ENCODE measurements at regions not wholly inside any gene's neighbourhood (a gene's known extent, or its start where the extent isn't known, plus 50 kb on each side); places are given as distances from the start of the nearest gene placed in this dataset.

DNA sequence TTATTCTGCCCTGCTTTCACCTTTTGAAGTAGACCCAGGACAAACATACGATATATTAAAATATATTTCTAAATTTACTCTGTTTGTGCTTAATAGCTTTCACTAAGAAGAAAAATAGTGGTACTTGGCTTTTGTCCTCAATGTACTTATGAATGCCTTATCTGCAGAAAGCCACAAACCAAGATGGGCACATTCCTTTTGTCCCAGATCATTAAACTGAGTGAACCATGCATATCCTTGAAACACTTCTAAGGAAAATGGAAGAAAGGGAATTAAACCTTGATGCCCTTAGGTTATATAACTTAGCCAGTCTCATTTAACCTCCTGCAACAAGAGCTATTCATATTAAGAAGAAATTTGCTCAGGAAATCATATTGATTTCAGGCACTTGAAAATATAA, 553.8 kb upstream of the CDH9 start:
- FAIRE-seq (peak; percentile 46), DNase-seq (ENCODE audit: insufficient read length, low spot score) (peak; percentile 41)

DNA sequence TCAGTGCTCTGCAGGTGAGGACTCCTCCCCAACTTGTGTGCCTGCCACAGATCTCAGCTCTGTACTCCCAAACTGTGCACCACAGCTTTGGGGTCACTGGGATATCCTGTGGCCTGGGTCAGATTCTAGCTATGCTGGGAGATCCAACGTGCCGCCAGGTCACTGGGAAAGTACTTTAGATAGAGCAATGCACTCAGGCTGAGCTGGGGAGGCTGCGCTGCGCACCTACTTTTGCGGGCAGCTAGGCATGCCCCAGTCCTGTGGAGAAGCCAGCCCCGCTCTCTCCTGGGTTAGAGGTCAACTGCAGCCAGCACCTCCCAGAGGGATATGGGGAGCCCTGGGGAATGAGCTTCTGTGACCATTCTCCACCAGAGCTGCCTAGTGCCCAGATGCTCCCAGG, 552.1 kb upstream of the CDH9 start:
- no peak for FAIRE-seq
- DNase-seq (ENCODE audit: insufficient read length, low spot score), result no peak

DNA sequence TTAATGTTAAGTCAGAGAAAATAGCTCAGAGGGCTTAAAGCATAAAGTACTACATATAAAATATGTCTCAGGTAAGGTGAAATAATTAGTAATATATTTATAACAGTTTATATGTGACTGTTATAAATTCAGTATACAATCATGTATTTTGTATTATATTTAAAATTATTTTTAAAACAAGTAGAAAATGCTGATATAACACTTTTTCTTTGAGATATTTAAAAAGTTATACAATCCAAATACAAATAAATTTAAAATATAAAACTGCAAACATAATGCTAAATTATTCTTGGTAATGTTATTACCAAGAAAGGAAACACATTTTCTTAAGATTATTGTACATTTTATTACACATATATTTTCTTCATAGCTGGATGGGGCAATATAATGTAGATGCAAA, 539.9 kb upstream of the CDH9 start:
- FAIRE-seq (no peak), DNase-seq (ENCODE audit: insufficient read length, low spot score) (no peak)

DNA sequence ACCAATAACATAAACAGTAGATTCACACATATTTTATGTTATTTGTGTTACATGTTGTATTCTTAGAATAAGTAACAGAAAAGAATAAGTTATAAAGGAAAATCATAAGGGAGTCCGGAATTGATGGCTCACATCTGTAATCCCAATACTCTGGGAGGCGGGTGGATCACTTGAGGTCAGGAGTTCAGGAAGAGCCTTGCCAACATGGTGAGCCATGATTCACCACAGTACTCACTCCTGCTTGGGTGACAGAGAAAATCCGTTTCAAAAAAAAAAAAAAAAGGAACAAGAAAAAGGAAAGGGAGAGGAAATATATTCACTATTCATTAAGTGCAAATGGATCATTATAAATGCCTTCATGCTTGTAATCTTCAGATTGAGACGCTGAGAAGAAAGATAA, 533.3 kb upstream of the CDH9 start:
- FAIRE-seq (no peak), DNase-seq (ENCODE audit: insufficient read length, low spot score) (no peak)

DNA sequence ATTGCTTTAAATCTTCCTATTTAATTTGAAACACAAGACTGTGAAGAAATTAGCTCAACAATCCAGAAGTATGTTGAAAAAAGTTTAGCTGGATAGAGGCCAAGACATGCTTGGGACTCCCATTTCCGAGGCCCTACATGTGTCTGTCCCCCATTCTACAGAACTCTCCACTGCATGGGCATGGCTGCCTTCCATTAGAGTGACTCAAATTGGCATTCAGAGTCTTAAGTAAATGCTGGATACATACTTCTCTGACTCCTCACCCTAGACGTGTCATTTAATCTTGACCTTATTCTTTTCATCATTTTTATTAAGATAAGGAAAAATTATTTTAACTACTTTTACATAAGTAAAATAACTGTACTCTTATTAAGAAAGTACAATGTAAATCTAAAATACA, 530.4 kb upstream of the CDH9 start:
- DNase-seq (ENCODE audit: insufficient read length, low spot score) (no peak), FAIRE-seq (no peak)

DNA sequence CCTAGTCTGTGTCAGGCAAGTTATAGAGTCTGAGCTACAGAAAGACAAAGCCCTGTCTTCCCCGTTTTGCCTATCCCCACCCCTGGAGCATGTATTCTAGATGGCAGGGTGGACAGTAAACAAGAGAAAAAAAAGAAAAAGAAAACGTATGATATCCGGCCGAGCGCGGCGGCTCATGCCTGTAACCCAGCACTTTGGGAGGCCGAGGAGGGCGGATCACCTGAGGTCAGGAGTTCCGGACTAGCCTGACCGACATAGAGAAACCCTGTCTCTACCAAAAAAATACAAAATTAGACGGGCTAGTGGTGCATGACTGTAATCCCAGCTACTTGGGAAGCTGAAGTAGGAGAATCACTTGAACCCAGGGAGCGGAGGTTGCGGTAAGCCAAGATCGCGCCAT, 523.0 kb upstream of the CDH9 start:
- FAIRE-seq, result no peak
- DNase-seq (ENCODE audit: insufficient read length, low spot score), result no peak

DNA sequence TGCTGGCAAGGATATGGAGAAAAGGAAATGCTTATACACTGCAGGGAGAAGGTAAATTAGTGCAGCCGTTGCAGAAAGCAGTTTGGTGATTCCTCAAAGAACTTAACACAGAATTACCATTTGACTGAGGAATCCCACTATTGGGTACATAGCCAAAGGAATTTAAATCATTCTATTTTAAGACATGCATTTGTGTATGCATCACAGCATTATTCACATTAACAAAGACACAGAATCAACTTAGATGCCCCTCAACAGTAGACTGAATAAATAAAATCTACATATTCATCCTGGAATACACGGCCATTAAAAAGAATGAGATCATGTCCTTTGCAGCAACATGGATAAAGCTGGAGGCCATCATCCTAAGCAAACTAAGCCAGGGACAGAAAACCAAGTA, 510.1 kb upstream of the CDH9 start:
- DNase-seq (ENCODE audit: insufficient read length, low spot score) (no peak), FAIRE-seq (peak; percentile 48)

DNA sequence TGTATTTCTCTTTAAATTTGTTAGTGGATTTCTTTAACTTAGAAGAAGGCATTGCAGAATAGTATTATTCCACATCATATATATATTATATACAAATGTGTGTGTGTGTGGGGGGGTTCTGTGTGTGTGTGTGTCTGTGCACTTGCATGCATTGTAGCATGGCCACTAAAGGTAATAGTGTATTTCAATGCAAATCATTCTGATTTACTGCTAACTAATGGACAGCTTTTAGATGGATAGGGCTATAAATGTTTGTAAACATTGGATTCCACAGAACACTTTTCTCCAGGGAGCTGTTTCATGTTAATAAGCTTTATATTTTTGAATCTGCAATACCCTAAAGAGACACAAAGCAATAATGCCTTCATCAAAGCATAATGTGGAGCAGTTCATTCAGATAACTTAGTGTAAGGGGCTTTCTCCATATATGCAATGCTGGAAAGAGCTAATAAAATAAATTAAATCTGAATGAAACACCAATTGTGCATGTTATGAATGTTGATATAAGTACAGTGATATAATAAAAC, 496.7 kb upstream of the CDH9 start:
- DNase-seq (ENCODE audit: insufficient read length, low spot score) (no peak), FAIRE-seq (no peak)

DNA sequence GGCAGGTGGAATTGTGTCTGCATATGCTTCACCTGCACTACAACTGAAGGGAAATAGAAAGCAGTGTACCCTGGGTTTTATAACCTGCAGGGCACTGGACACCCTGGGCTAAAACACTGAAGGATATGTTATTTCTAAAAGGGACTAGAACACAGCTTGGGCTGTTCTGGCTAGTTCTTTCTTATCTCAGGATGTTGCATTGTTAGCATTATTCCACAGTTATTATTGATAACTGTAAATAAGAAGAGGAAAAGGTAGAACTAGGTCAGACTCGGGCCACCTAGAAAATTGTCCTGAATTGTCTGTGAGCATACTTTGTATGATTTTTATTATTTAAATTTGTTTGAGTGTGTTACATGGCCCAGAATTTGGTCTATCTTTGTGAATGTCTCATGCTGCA, 493.9 kb upstream of the CDH9 start:
- FAIRE-seq (no peak), DNase-seq (ENCODE audit: insufficient read length, low spot score) (no peak)

DNA sequence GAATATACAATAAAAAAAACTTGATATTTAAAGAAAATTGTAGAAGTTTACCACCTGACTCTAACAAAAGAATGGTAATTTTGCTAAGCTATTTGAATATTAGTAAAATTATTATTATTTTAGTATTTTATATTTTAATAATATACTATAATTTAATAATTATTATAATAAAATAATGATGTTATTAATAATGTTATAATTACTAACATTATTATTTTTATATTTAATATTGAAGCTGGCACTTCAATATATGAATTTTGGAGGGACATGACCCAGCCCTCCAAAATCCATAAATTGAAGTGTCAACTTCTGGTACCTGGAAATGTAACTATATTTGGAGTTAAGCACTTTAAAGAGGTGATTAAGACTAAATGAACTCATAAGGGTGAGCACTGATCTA, 486.1 kb upstream of the CDH9 start:
- no peak for FAIRE-seq
- DNase-seq (ENCODE audit: insufficient read length, low spot score), result no peak

DNA sequence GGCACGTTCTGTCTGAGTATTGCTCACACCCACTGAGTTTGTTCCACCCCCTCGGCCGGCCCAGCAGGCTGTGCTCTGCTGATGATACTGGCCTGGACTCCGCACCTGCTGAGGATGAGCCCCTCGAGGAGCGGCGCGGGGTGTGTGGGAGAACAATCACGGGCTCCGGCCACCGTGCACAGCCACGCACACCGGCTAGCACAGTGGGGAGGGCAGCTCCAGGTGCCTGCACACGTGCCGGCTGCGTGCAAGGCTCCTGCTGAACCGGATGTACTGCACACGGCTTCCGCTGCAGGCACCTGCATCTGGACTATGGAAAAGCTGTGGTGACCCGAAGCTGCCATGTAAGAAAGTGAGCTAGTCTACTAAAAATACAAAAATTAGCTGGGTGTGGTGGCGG, 485.2 kb upstream of the CDH9 start:
- DNase-seq (ENCODE audit: insufficient read length, low spot score) (no peak), FAIRE-seq (peak; percentile 72)

DNA sequence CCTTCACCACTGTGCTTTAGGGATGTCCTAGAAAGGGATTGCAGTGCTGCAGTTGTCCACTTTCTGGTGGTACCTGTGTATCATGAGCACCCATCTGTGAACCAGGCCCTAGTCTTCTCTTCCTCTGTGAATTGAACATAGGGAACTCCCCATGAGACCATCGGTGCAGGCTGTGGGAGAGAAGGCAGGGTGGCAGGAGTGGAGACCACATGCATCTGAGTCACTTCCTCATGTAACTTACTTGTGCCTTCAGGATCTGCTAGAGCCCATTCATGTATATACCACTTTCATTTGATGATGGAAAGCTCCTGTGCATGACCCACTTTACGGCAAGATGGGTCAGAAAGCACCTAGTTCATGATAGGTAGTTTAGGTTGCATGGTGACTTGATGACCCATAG, 478.1 kb upstream of the CDH9 start:
- no peak for DNase-seq (ENCODE audit: insufficient read length, low spot score)
- no peak for FAIRE-seq

DNA sequence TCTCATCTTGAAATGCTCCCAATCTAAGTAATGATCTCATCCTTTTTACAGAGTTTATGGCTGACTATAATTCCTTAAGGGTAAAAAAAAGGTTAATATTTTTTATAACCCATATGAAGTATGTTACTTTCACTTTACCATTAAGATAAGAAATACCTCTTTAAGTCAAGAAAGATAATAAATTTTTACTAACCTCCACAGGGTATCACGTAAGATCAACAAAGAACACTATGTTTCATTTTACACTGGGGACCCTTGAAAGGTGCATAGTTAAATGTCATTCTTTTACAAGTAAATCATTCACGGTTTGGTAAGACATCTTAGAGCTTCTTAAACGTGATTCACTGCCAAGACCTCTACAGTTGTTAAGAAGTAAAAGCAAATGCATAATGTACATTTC, 472.7 kb upstream of the CDH9 start:
- DNase-seq (ENCODE audit: insufficient read length, low spot score) (peak; percentile 31), FAIRE-seq (no peak)

DNA sequence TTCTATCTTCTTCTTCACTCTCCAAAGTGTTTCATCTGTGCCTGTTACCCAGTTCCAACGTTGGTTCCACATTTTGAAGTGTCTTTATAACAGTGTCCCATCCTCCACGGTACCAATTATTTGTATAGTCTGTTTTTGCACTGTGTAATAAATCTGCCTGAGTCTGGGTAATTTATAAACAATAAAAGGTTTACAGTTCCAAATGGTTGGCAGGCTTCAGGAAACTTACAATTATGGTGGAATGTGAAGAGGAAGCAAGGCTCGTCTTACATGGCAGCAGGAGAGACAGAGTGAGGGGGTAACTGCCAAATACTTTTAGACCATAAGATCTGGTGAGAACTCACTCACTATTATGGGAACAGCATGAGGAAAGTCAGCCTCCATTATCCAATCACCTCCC, 465.4 kb upstream of the CDH9 start:
- FAIRE-seq (peak; percentile 67), DNase-seq (ENCODE audit: insufficient read length, low spot score) (no peak)

DNA sequence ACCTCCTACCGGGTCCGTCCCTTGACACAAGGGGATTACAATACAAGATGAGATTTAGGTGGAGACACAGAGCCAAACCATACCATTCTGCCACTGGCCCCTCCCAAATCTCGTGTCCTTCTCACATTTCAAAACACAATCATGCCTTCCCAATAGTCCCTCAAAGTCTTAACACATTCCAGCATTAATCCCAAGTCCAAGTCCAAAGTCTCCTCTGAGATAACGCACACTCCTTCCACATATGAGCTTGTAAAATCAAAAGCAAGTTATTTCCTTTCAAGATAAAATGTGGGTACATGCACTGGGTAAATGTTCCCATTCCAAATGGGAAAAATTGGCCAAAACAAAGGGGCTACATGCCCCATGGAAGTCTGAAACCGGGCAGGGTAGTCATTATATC, 463.9 kb upstream of the CDH9 start:
- FAIRE-seq (peak; percentile 71), DNase-seq (ENCODE audit: insufficient read length, low spot score) (no peak)

DNA sequence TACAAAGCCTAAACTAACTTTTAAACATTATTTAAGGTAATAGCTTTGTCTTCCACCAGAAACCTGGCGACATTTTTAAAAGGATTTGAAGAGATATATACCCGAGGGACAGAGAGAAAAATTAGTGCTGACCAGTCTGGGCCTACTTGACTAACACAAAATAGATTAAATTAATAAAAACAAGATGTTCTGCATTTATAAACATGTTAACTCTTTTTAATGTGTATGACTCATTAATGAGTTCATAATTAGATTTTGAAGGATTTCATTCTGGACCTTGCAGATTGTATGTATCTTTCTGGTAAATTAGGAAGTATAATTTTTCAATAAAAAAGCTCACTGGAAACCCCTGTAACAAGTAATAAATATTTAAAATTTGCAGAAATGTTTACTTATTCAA, 459.1 kb upstream of the CDH9 start:
- FAIRE-seq, result no peak
- no peak for DNase-seq (ENCODE audit: insufficient read length, low spot score)

DNA sequence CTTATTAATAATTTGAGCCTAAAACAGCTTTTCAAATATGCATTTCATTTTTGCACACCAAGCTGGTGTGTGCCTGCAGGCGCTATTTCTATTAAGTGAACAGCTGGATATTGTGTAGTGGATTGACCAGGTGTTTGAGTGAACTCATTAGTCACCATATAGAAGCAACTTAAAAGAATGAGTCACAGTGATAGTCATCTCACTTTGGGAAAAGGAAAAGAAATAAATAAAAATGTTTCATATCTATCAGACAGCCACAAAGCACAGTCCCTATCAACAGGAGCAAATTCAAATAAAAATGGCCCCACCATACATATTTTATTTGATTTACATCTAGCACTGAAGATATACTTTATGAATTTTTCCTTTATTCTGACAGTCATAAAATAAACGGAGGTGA, 456.5 kb upstream of the CDH9 start:
- peak; percentile 50 for DNase-seq (ENCODE audit: insufficient read length, low spot score)
- FAIRE-seq, result no peak

DNA sequence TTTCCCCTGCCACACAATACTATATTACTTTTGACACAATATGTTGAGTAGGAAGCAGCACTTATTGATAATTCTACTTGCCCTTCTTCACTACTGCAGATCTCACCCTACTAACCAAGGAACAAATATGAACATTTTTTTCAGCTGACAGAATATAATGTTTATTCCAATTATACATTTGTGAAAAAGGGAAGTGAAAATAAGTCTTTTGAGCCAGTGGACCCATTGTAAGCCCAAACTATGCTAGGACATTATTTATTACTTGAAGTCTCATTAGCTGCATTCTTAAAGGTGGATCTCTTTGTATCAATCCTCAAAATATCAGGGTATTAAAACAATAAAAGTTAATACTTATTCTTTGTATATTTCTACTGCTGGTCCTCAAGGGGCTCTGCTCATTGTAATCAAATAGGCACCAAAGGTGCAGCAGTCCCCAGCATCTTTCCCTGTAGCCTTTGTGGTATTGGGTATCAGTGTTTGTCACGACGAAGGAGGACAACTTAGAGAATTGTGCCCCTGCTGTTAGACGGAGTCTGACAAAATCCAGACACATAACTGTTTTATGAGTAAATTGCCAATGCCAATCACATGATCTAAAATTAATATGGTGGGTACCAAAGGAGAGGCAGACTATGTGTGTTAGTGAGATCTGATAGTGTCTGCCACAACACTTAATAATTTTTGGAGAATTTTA, 453.5 kb upstream of the CDH9 start:
- FAIRE-seq, result peak; percentile 20
- no peak for DNase-seq (ENCODE audit: insufficient read length, low spot score)

DNA sequence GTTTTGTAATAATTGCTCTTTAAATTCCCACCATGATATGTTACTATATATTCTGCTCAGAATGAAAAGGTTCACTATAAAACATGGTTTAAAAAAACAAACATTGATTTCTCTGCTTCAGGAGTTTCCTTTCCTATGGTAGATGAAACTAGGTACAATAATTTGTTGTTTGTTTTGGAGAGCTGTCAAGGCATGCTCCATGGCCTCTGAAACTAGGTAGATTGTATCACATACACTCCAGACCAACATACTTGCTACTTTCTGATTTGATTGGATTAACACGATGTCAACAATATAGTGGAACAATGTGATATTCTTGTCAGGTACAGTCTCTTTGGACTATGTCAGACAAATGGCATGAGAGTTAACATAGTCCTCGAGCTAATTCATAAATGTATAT, 452.7 kb upstream of the CDH9 start:
- peak; percentile 79 for FAIRE-seq
- no peak for DNase-seq (ENCODE audit: insufficient read length, low spot score)

DNA sequence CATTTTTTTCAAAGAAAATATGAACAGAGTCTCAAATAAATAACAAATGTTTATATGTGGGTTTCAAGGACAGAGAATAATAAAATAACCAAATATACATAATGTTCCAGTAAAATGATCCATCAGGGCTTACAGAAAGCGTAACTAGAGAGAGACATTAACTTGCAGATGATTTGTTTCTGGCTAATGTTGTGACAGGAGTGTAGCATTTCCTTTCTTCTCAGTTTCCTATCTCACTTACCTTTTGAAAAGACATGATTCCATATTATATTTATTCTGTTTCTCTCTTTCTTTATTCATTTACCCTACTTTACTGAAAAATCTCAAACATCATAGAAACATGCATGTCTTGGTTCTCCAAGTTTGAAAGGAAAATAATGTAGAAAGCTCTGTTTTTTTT, 451.3 kb upstream of the CDH9 start:
- no peak for FAIRE-seq

DNA sequence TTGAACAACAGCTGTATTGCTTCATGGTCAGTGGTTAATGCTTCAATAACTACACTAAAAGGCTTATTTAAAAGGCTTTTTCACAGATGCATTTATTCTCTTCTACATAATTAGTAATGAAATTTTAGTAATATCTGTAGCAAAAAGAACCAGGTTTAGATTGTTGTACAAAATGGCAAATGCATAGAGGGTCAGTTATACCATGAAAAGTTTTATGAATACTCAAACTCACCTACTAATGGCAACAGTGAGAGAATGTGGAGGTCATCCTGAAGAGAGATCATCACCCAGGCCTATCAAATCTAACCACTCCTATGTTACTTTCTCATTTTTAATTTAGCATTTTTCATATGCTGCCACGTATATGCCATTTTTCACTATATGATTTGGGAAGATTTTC, 444.3 kb upstream of the CDH9 start:
- FAIRE-seq, result no peak

More for the DNA sequence above, 451.3 kb upstream of the CDH9 start:
- DNase-seq (ENCODE audit: insufficient read length, low spot score), result no peak

DNA sequence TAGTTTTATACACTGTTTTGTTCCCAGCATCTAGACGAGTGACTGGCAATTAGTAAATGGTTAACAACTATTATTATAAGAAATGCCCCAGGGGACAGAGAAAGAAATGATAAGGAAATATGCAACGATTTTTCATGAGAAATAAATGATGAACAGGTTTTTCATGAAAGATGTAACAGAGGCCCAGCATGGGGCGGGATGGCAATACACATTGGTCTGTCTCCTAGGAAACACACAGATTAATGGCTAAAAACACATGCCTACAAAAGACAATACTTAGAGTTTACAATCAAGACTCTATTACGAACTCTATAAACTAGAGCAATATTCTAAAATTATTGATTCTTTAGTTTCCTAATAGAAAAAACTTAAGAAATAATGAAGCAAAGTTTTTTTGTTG, 441.5 kb upstream of the CDH9 start:
- FAIRE-seq, result no peak
- DNase-seq (ENCODE audit: insufficient read length, low spot score), result no peak

More for the DNA sequence above, 444.3 kb upstream of the CDH9 start:
- no peak for DNase-seq (ENCODE audit: insufficient read length, low spot score)

DNA sequence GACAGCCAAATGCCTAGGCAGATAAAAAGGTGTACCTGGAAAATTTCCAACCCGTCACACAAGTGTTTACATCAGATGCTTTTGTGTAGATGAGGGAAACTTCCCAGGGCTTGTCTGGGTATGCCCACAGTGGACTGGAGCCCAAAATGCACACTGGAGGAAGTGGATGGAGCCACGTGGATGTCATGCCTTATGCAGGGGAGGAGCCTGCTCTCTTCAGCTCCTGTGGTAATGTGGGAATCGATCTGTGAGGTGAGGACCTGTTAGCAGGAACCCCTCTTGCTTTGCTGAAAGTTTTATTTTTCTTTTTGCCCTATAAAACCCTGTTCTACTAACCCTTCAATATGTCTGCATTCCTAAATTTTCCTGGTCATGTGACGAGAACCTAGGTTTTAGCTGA, 439.2 kb upstream of the CDH9 start:
- DNase-seq (ENCODE audit: insufficient read length, low spot score), result no peak
- no peak for FAIRE-seq
